GM23338 (cell line): ENCODE measurements at regions not wholly inside any gene's neighbourhood (a gene's known extent, or its start where the extent isn't known, plus 50 kb on each side); places are given as distances from the start of the nearest gene placed in this dataset.

Source experiments
- ATAC-seq: fragments of 200-7000 bp; cut with Tn5 transposase; 3 replicates; pipeline ENCODE4 v1.9.1; 2020
- DNase-seq: peaks from one replicate; pipeline ENCODE4 v3.0.0-alpha.2; 2015; ENCODE audit warnings: low spot score
- H2AFZ ChIP-seq: fragments of 200-600 bp; sonication (generic); 2 replicates; pipeline ENCODE4 v1.8.0; 2016; ENCODE audit warnings: antibody characterized with exemption, mild to moderate bottlenecking, moderate library complexity
- H3F3A ChIP-seq: fragments of 200-600 bp; sonication (generic); replicated peaks from 2 replicates; pipeline ENCODE4 v1.8.0; 2017; ENCODE audit warnings: antibody characterized with exemption, mixed run types, low read depth
- H3K27ac ChIP-seq: fragments of 200-600 bp; sonication (generic); 2 replicates; pipeline ENCODE4 v1.6.1; 2016; ENCODE audit warnings: low read depth
- H3K27me3 ChIP-seq: fragments of 200-600 bp; sonication (generic); 2 replicates; pipeline ENCODE4 v1.8.0; 2016; ENCODE audit warnings: mild to moderate bottlenecking, mixed run types, moderate library complexity; ENCODE audit not compliant: insufficient read depth
- H3K36me3 ChIP-seq: fragments of 200-600 bp; sonication (generic); 2 replicates; pipeline ENCODE4 v1.8.0; 2016; ENCODE audit warnings: mild to moderate bottlenecking; ENCODE audit not compliant: insufficient read depth
- H3K4me1 ChIP-seq: fragments of 200-600 bp; sonication (generic); 2 replicates; pipeline ENCODE4 v1.8.0; 2016; ENCODE audit warnings: mild to moderate bottlenecking, moderate library complexity; ENCODE audit not compliant: insufficient read depth
- H3K4me2 ChIP-seq: fragments of 200-600 bp; sonication (generic); 2 replicates; pipeline ENCODE4 v1.7.1; 2017; ENCODE audit warnings: mixed run types
- H3K4me3 ChIP-seq: fragments of 200-600 bp; sonication (generic); 2 replicates; pipeline ENCODE4 v1.6.1; 2016; ENCODE audit warnings: mixed run types
- H3K79me2 ChIP-seq: fragments of 200-600 bp; sonication (generic); replicated peaks from 2 replicates; pipeline ENCODE4 v1.8.0; 2017; ENCODE audit warnings: mild to moderate bottlenecking; ENCODE audit not compliant: insufficient read depth
- H3K9me2 ChIP-seq: fragments of 200-600 bp; sonication (generic); 2 replicates; pipeline ENCODE4 v1.8.0; 2017; ENCODE audit not compliant: insufficient read depth
- H4K20me1 ChIP-seq: fragments of 200-600 bp; sonication (generic); replicated peaks from 2 replicates; pipeline ENCODE4 v1.8.0; 2017; ENCODE audit warnings: mild to moderate bottlenecking; ENCODE audit not compliant: insufficient read depth
- H3K27ac Mint-ChIP-seq: 2 replicates; pipeline ENCODE4 v1.8.0; 2020; ENCODE audit warnings: inconsistent platforms, mild to moderate bottlenecking, moderate library complexity, mixed read lengths
- H3K27me3 Mint-ChIP-seq: 3 replicates; pipeline ENCODE4 v1.8.0; 2022; ENCODE audit warnings: low read depth, mild to moderate bottlenecking, moderate library complexity, mixed read lengths, inconsistent platforms; ENCODE audit not compliant: insufficient read depth, poor library complexity
- H3K36me3 Mint-ChIP-seq: 3 replicates; pipeline ENCODE4 v1.8.0; 2021; ENCODE audit warnings: low read depth, mild to moderate bottlenecking, inconsistent platforms, moderate library complexity, mixed read lengths
- H3K4me1 Mint-ChIP-seq: 3 replicates; pipeline ENCODE4 v1.8.0; 2020; ENCODE audit warnings: mild to moderate bottlenecking, inconsistent platforms, mixed read lengths
- H3K4me3 Mint-ChIP-seq: 3 replicates; pipeline ENCODE4 v1.8.0; 2021; ENCODE audit warnings: moderate library complexity, mild to moderate bottlenecking, inconsistent platforms, mixed read lengths
- H3K9me3 Mint-ChIP-seq: 3 replicates; pipeline ENCODE4 v1.8.0; 2020; ENCODE audit warnings: moderate library complexity, mild to moderate bottlenecking, inconsistent platforms, mixed read lengths
- CREB1 ChIP-seq: fragments of 250-450 bp; sonication (Bioruptor Pico); IDR thresholded peaks from 2 replicates; pipeline ENCODE4 v1.5.0; 2020; ENCODE audit warnings: low read depth, mild to moderate bottlenecking, moderate library complexity
- EZH2 ChIP-seq: fragments of 200-600 bp; sonication (generic); IDR thresholded peaks from one replicate; pipeline ENCODE4 v1.8.0; 2017; ENCODE audit warnings: antibody characterized with exemption, mild to moderate bottlenecking, low read depth; ENCODE audit not compliant: unreplicated experiment
- EZH2phosphoT487 ChIP-seq: fragments of 200-600 bp; sonication (generic); IDR thresholded peaks from one replicate; pipeline ENCODE4 v1.8.1; 2018; ENCODE audit warnings: antibody characterized with exemption; ENCODE audit not compliant: unreplicated experiment
- JUNB ChIP-seq: IDR thresholded peaks from one replicate; pipeline ENCODE4 v1.6.1; 2016; ENCODE audit warnings: antibody characterized with exemption; ENCODE audit not compliant: unreplicated experiment
- NANOG ChIP-seq: IDR thresholded peaks from 2 replicates; pipeline ENCODE4 v1.6.1; 2016; ENCODE audit warnings: antibody characterized with exemption, borderline replicate concordance
- POLR2AphosphoS5 ChIP-seq: IDR thresholded peaks from 2 replicates; pipeline ENCODE4 v1.6.1; 2016; ENCODE audit warnings: antibody characterized with exemption, low read depth
- STAT1 ChIP-seq: IDR thresholded peaks from one replicate; pipeline ENCODE4 v1.6.1; 2016; ENCODE audit warnings: antibody characterized with exemption; ENCODE audit not compliant: unreplicated experiment
- ZNF114 ChIP-seq: fragments of 250-450 bp; sonication (Bioruptor Pico); IDR thresholded peaks from 2 replicates; pipeline ENCODE4 v1.5.0; 2020; ENCODE audit warnings: mild to moderate bottlenecking, moderate library complexity
- ZNF331 ChIP-seq: fragments of 250-450 bp; sonication (Bioruptor Pico); IDR thresholded peaks from 2 replicates; pipeline ENCODE4 v1.5.0; 2020; ENCODE audit warnings: low read depth, mild to moderate bottlenecking, moderate library complexity
- ZNF462 ChIP-seq: fragments of 250-450 bp; sonication (Bioruptor Pico); IDR thresholded peaks from 2 replicates; pipeline ENCODE4 v1.5.0; 2020; ENCODE audit warnings: mild to moderate bottlenecking, moderate library complexity
- TF ChIP-seq, protein P1 (sequence below): IDR thresholded peaks from one replicate; pipeline ENCODE4 v1.6.1; 2018; ENCODE audit warnings: antibody characterized with exemption; ENCODE audit not compliant: unreplicated experiment
- TF ChIP-seq, protein P2 (sequence below), 2 experiments: fragments of 200-600 bp in 1 of 2; sonication (generic) in 1 of 2; conservative IDR thresholded peaks; 2 replicates each; pipeline versions ENCODE4 v1.5.1 to v1.6.1; 2016 to 2017; ENCODE audit warnings: antibody characterized with exemption in 2 of 2, low read depth in 2 of 2, mild to moderate bottlenecking in 2 of 2, moderate library complexity in 1 of 2
- TF ChIP-seq, protein P3 (sequence below): IDR thresholded peaks from 2 replicates; pipeline ENCODE4 v1.6.1; 2016; ENCODE audit warnings: antibody characterized with exemption

- no peak overlapping the region for H3K4me2 ChIP-seq
- no peaks in the 10 kb centered on the region for H3K79me2 ChIP-seq
- H3K36me3 ChIP-seq = no peaks in the 10 kb centered on the region
- no peak overlapping the region for H3K4me3 Mint-ChIP-seq
- no peaks in the 10 kb centered on the region for H4K20me1 ChIP-seq
- H3K9me2 ChIP-seq = peaks cover 6% of the 10 kb centered on the region; the same call in 1 of the 2 replicates
- H3K27ac ChIP-seq = no peak overlapping the region
- no peaks in the 10 kb centered on the region for H3K4me1 ChIP-seq
- no peaks in the 10 kb centered on the region for H3F3A ChIP-seq
- peaks cover 69% of the 10 kb centered on the region for H3K9me3 Mint-ChIP-seq
- no peak overlapping the region for H3K4me3 ChIP-seq
- TF ChIP-seq ZNF331 (no peak), JUNB (no peak), EZH2phosphoT487 (no peak), EZH2 (no peak), STAT1 (no peak), NANOG (no peak), ZNF462 (CRISPR knock-in tag) (no peak), ZNF114 (CRISPR knock-in tag) (no peak), POLR2AphosphoS5 (no peak), CREB1 (CRISPR knock-in tag) (no peak)
- TF ChIP-seq, protein P1, sequence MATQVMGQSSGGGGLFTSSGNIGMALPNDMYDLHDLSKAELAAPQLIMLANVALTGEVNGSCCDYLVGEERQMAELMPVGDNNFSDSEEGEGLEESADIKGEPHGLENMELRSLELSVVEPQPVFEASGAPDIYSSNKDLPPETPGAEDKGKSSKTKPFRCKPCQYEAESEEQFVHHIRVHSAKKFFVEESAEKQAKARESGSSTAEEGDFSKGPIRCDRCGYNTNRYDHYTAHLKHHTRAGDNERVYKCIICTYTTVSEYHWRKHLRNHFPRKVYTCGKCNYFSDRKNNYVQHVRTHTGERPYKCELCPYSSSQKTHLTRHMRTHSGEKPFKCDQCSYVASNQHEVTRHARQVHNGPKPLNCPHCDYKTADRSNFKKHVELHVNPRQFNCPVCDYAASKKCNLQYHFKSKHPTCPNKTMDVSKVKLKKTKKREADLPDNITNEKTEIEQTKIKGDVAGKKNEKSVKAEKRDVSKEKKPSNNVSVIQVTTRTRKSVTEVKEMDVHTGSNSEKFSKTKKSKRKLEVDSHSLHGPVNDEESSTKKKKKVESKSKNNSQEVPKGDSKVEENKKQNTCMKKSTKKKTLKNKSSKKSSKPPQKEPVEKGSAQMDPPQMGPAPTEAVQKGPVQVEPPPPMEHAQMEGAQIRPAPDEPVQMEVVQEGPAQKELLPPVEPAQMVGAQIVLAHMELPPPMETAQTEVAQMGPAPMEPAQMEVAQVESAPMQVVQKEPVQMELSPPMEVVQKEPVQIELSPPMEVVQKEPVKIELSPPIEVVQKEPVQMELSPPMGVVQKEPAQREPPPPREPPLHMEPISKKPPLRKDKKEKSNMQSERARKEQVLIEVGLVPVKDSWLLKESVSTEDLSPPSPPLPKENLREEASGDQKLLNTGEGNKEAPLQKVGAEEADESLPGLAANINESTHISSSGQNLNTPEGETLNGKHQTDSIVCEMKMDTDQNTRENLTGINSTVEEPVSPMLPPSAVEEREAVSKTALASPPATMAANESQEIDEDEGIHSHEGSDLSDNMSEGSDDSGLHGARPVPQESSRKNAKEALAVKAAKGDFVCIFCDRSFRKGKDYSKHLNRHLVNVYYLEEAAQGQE = no peak
- TF ChIP-seq, protein P2, sequence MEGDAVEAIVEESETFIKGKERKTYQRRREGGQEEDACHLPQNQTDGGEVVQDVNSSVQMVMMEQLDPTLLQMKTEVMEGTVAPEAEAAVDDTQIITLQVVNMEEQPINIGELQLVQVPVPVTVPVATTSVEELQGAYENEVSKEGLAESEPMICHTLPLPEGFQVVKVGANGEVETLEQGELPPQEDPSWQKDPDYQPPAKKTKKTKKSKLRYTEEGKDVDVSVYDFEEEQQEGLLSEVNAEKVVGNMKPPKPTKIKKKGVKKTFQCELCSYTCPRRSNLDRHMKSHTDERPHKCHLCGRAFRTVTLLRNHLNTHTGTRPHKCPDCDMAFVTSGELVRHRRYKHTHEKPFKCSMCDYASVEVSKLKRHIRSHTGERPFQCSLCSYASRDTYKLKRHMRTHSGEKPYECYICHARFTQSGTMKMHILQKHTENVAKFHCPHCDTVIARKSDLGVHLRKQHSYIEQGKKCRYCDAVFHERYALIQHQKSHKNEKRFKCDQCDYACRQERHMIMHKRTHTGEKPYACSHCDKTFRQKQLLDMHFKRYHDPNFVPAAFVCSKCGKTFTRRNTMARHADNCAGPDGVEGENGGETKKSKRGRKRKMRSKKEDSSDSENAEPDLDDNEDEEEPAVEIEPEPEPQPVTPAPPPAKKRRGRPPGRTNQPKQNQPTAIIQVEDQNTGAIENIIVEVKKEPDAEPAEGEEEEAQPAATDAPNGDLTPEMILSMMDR (conservative IDR thresholded peaks at IDR 0.05; ENCODE audit: low read depth in 2 of 2) = no peak
- TF ChIP-seq, protein P3, sequence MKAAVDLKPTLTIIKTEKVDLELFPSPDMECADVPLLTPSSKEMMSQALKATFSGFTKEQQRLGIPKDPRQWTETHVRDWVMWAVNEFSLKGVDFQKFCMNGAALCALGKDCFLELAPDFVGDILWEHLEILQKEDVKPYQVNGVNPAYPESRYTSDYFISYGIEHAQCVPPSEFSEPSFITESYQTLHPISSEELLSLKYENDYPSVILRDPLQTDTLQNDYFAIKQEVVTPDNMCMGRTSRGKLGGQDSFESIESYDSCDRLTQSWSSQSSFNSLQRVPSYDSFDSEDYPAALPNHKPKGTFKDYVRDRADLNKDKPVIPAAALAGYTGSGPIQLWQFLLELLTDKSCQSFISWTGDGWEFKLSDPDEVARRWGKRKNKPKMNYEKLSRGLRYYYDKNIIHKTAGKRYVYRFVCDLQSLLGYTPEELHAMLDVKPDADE = no peak
- no peaks in the 10 kb centered on the region for H3K4me1 Mint-ChIP-seq
- no peak overlapping the region for H3K27ac Mint-ChIP-seq
- no peaks in the 10 kb centered on the region for H3K27me3 ChIP-seq
- no peak overlapping the region for H2AFZ ChIP-seq
- peaks cover 15% of the 10 kb centered on the region for H3K36me3 Mint-ChIP-seq
- H3K27me3 Mint-ChIP-seq = peaks cover 1% of the 10 kb centered on the region
- DNase-seq (no peak), ATAC-seq (no peak)
These were observed 104.2 kb upstream of the HCN1 start for GRCh38 chr5:45800331-45800730.
